ENCODE measurements at regions not wholly inside any gene's neighbourhood (a gene's known extent, or its start where the extent isn't known, plus 50 kb on each side); places are given as distances from the start of the nearest gene placed in this dataset.

DNA sequence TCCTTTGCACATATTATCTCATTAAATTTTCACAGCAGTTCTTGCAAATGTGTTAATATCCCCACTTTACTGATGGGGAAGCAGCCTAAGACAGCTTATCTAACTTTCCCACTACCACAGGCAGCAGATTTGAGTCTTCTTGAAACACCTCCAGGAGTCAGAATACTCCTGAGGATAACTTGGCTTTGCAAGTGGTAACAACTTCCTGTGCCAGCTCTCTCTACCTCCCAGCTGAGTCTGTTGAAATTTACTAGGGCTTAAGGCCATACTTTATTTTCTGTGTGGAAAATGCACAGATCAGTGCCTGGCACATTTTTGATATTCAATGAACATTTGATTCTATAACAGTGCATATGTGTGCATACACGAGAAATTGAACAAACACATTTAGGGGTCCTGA lies 136.1 kb upstream of the COBL start:
- intact Hi-C loops (cut with DNase I): no loop called here
- 32 to 58% (median 37%) methylated on average over 1 of the region's 1 CpG for WGBS, 3 donors

DNA sequence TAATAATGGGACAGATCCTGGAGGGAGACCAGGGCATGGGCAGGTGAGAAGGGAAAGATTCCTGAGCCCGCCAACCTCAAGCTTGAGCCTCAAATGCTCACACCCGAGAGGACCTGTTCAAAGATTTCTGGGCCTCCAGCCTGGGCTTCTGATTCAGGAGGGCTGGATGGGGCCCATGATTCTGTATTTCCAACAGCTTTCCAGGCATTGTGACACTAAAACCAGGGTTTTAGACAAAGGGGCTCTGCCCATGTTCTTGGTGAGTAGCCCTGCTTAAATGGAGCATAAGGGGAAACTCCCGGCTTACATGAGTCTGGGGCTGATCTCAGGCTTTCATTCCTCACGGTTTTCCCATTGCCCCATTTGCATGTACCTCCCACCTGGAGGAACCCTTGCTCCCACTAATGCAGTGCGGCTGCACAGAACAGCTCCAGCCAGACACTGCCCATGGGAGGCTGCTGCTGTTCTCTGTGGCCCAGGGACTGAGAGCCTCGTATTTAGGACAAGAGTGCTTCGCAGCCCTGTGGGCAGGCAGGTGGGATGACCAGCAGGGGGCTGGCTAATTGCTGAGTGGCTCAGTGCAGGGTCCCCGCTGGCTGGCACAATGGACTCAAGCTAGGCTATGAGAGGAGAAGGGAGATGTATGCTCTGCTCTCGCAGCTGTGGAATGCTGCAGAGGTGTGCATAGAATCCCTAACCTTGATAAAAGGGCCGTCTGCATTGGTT lies 135.3 kb upstream of the COBL start:
- no peaks in the 10 kb centered on the region for H3K27me3 ChIP-seq
- no peaks in the 10 kb centered on the region for H3K9me3 ChIP-seq
- 72 to 81% (median 79%) methylated on average over 10 of the region's 10 CpGs for WGBS, 3 donors
- no peak for TF ChIP-seq POLR2A (IDR thresholded peaks at IDR 0.05)
- TF ChIP-seq EP300 (IDR thresholded peaks at IDR 0.05): no peak
- TF ChIP-seq CTCF (IDR thresholded peaks at IDR 0.05): no peak
- H3K4me1 ChIP-seq (ENCODE audit: insufficient read depth): peaks cover 5% of the 10 kb centered on the region
- DNase-seq: no peak
- no peak overlapping the region for H3K4me3 ChIP-seq
- intact Hi-C loops (cut with DNase I): no loop called here
- H3K36me3 ChIP-seq: no peaks in the 10 kb centered on the region
- no peak overlapping the region for H3K27ac ChIP-seq

More for the DNA sequence above, 136.1 kb upstream of the COBL start:
- Histone ChIP-seq H3K4me3 (no peak overlapping the region), H3K9me3 (no peaks in the 10 kb centered on the region), H3K36me3 (no peaks in the 10 kb centered on the region), H3K27ac (no peak overlapping the region), H3K27me3 (no peaks in the 10 kb centered on the region), H3K4me1 (ENCODE audit: insufficient read depth) (peaks cover 5% of the 10 kb centered on the region)
- DNase-seq: no peak
- TF ChIP-seq EP300 (IDR thresholded peaks at IDR 0.05) (no peak), CTCF (IDR thresholded peaks at IDR 0.05) (no peak), POLR2A (IDR thresholded peaks at IDR 0.05) (no peak)

GRCh38 chr7:51450541-51450940 lies 133.9 kb upstream of the COBL start:
- Histone ChIP-seq H3K27ac (no peak overlapping the region), H3K9me3 (no peaks in the 10 kb centered on the region), H3K27me3 (no peaks in the 10 kb centered on the region), H3K4me3 (no peak overlapping the region), H3K4me1 (ENCODE audit: insufficient read depth) (peaks cover 5% of the 10 kb centered on the region), H3K36me3 (no peaks in the 10 kb centered on the region)
- DNase-seq: no peak
- 87 to 90% (median 88%) methylated on average over 6 of the region's 6 CpGs for WGBS, 3 donors
- TF ChIP-seq CTCF (IDR thresholded peaks at IDR 0.05) (no peak), EP300 (IDR thresholded peaks at IDR 0.05) (no peak), POLR2A (IDR thresholded peaks at IDR 0.05) (no peak)
- intact Hi-C loops (cut with DNase I): no loop called here

GRCh38 chr7:51446785-51447184 lies 130.2 kb upstream of the COBL start:
- no peak for DNase-seq
- H3K36me3 ChIP-seq: no peaks in the 10 kb centered on the region
- WGBS, 3 donors: 44 to 57% (median 55%) methylated on average over 5 of the region's 5 CpGs
- no peak overlapping the region for H3K4me3 ChIP-seq
- TF ChIP-seq CTCF (IDR thresholded peaks at IDR 0.05) (no peak), EP300 (IDR thresholded peaks at IDR 0.05) (no peak), POLR2A (IDR thresholded peaks at IDR 0.05) (no peak)
- H3K9me3 ChIP-seq: no peaks in the 10 kb centered on the region
- no peak overlapping the region for H3K27ac ChIP-seq
- no peaks in the 10 kb centered on the region for H3K4me1 ChIP-seq (ENCODE audit: insufficient read depth)
- intact Hi-C loops (cut with DNase I): no loop called here
- H3K27me3 ChIP-seq: no peaks in the 10 kb centered on the region
